DMS 273 (cell line): ENCODE measurements at regions not wholly inside any gene's neighbourhood (a gene's known extent, or its start where the extent isn't known, plus 50 kb on each side); places are given as distances from the start of the nearest gene placed in this dataset.
"Not testable (repeated sequence)": the region's sequence is repeated elsewhere in the genome, so short reads cannot be mapped to it uniquely, and the experiment has no call there.

Experiments used
- DNase-seq: peaks from one replicate; lab custom pipeline; 2025; ENCODE audit not compliant: unreplicated experiment; lab: John Stamatoyannopoulos, UW

- DNase-seq: peak; percentile 84
Observed at GRCh38 chr6:134678436-134678889, 271.4 kb downstream of the ALDH8A1 start.

DNA sequence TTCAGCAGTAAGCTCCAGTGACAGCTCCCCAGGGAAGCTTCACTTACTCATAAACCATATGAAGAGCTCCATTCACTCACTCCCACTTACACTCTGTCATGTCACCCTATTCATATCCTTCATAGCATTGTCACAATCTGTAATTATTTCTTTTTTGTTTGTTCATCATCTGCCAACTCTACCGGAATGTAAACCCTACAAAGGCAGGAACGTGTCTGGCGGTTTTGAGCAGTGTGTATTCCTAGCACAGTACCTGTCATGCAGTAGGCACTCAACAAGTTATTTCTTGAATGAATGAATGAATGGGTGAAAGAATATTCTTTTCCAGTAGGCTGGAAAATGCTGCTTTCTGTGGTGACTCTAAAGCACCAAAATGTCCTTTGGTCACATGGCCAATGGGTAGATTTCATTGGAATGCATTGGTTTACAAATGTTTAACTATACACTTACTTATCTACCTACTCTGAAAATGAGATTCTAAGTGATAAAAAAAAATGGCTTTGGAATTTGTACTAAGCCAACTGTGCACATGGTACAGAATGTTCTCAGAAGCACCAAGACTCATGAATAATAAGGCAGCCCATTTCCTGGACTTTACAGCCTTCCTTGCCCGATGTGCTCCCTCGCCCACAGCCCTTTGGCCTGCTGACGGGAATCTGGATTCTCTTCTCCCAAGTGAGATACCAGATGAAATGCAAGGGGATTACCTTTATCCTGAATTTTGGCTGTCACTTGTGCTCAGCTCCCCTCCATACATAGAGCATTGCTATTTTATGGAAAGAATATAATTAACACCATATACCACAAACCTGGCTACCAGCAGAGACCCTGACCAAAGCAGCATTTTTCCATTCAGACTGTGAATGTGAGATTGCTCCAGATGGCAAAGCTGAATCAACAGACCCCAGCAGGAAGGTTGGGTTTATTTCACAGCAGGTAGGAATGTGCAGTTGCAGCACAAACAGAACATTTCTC is 273.3 kb downstream of the ALDH8A1 start:
- DNase-seq: peak; percentile 34

DNA sequence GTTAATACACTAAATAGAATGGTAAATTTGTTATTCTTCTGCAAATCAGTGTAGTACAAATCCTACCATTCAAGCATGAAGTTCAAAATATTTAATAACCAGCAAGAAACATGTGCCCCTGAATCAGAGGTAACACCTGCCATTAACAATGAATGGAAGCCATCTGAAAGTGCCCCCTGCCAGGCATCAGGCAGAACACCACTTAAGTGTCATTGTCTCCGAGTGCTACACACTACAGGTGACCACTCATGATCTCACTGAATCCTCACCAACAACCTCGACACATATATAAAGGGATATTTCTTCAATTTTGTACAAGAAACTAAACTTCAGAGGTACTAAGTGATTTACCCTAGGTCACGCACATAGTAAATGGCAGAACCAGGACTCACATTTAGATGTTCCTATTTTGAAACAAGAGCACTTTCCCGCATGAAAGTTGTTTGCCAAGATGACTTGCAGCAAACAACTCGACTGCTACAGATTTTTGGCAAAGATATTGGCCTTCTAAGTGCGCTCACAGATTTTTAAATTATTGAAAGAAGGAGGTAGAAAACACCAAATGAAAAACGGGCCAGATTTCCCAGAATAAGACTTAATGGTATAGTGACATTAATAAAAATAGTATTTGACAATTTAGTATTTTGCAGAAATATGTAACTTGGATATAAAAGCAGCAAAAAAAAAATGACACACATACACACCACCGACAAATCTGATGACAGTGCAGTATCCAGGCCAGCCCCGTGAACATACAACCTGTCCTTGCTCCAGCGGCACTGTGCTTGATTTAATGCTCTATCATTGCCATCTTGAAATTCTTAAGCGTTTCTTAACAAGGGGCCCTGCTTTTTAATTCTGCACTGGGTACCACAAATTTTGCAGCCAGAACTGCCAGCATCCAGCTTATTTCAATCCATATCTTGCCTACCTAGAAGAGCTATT is 274.5 kb downstream of the ALDH8A1 start:
- no peak for DNase-seq

GRCh38 chr6:134674562-134674961 is 275.3 kb downstream of the ALDH8A1 start:
- no peak for DNase-seq

GRCh38 chr6:134669485-134669884 is 280.4 kb downstream of the ALDH8A1 start:
- no peak for DNase-seq

DNA sequence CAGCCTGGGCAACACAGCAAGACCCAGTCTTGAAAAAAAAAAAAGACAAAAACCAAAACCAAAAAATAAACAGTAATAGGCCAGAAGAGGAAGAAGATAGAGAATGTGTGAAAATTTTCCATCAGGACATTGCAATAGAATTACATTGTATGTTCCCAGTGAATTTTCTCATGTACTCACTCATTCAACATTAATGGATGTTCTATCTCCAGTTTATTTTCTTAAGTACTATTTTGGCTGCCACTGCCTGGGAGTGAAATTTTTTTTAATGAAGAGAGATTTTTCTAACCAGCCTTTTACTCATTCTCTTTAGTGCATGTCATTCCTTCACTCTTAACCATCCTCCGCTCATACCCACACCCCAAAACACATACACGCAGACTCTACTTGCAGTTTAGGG is 282.8 kb downstream of the ALDH8A1 start:
- DNase-seq: no peak

GRCh38 chr6:134666125-134666524 is 283.8 kb downstream of the ALDH8A1 start:
- DNase-seq: no peak

DNA sequence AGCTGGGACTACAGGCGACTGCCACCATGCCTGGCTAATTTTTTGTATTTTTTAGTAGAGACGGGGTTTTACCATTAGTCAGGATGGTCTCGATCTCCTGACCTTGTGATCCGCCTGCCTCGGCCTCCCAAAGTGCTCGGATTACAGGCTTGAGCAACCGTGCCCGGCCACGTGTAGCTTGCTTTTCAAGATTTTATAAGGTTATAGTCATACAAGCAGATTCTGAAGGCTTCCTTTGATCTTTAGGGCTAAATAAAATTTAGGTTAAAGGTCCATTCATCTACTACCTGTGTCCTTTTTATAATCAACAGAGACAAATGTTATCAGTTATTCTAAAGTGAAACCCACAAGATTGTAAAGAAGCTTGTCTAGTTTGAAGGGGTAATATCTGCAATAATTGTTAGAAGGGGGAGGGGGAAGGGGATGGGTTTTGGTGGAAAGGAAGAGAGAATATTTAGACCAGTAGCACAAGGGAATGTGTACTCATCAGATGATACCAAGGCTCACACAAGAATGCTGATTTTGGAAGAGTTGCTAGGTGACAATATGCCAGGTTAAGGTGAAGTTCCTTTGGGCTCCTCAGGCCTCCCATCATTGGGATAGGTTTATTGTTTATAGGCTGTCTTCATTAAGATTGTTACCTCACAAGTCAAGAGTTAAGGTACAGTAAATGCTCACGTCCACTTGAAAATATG is 284.7 kb downstream of the ALDH8A1 start:
- DNase-seq: no peak

GRCh38 chr6:134663800-134664535 is 285.9 kb downstream of the ALDH8A1 start:
- no peak for DNase-seq

DNA sequence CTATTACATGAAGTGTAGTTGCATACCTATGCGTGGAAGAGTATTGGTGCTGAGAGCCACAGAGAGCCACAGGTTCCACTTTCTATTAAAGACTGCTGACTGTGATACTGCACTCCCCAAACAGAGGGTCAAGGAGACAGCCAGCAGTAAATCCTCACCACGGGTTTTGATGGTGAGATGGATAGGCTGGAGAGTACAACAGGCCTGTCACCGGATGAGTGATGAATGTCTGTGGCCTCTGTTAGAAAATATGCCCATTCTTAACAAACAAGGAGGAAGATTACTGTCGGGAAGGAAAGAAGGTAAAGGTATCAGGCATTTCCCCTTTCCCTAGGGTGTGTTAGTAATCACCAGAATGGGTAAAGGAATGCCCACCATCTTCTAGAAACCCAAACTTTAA is 286.5 kb downstream of the ALDH8A1 start:
- DNase-seq: no peak

DNA sequence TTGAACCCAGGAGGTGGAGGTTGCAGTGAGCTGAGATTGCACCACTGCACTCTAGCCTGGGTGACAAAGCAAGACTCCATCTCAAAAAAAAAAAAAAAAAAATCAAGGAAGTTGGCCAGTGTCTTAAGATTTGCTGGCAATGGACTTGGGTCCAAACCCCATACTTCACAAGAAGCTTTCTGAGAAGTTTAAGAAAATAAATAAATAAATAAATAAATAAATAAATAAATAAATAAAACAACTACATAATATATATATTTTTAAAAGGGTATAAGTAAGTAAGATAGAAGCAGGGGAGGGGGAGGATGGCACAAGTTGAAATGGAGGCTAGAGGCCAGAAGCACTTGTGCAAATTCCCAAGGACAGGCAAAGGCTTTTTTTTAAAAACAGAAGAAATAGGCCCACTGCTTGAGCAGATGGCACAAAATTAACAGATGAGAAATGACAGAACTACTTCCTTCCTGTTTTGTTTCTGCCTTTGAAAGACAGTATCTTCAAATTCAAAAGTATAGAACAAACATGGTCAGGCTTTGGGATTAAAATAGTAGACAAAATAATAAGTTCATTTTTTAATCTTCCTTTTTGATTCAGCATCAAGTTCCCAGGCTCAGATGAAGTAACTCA is 287.7 kb downstream of the ALDH8A1 start:
- DNase-seq: no peak

GRCh38 chr6:134659885-134660284 is 290.0 kb downstream of the ALDH8A1 start:
- not testable (repeated sequence) for DNase-seq

DNA sequence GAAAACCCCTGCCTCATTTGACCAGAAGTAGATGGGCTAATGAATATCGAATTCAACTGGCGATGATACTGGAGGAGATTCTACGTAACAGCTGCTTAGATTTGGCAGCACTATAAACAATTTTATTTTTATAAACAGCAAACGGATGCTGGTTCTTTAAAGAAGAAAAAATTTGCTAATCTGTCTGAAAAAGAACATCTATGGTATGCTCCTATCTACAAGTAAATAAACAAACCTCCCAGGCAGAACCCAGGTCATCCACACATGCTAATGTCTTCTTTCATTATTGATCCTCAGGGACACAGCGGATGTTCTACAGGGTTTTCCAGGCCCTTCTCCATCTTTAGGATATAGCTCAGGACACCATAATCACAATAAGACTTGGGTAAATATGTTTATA is 291.3 kb downstream of the ALDH8A1 start:
- DNase-seq: no peak

GRCh38 chr6:134657751-134658527 is 292.0 kb downstream of the ALDH8A1 start:
- no peak for DNase-seq

DNA sequence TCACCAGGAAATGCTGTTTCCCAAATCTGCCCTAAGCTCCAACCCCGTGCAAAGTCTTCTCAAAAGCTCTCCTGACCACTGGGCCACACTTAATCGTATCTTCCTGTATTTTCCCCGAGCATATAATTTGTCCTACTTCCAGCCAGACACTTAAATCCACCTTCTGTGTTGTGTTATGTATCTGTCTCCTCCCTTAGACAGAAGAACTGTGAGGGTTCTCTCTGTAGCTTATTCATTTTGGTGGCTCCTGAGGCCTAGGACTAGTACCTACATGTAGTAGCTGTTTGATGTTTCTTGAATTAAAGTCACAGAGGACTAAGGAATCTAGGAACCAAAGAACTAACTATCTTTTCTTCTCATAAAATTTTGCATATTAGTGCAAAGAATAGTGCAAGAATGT is 292.6 kb downstream of the ALDH8A1 start:
- DNase-seq: no peak

GRCh38 chr6:134654751-134655150 is 295.1 kb downstream of the ALDH8A1 start:
- no peak for DNase-seq

DNA sequence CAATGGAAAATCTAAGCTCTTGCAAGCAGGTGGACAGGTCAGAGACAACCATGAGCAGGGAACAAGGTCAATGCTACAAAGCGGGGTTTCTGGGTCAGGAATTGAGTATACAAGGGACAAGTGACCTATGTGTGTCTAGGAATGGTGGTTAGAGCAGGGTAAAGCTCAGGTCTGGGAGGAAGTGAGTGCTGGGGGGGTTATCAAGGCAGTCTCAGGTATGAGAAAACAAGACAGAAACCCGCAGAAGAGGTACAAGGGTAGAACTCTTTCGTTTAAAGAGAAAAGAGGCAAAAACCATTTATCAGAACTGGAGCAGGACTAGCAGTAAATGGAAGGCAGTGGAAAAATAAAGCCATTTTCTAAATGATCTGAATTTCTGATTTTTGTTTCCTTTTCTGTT is 298.4 kb downstream of the ALDH8A1 start:
- DNase-seq: no peak

DNA sequence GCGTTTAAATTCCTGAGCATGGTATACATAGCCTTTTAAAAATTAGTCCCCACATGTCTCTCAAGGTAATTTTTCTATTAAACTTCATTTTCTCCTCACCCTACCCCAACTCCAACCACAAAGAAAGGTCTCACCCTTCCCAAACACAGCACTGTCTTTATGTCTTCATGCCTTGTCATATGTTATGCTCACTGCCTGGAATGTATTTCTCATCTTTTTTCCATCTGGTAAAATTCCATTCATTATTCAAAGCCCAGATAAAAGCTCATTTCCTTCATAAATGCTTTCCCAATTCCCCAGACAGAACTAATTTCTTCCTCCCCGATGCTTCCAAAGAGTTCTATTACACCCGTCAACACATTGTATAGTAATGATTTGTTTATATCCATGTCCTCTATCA is 302.0 kb downstream of the ALDH8A1 start:
- no peak for DNase-seq

- DNase-seq: no peak
Observed at GRCh38 chr6:134642819-134643218, 307.1 kb downstream of the ALDH8A1 start.
